Mesenchymal stem cell (in vitro differentiated cells and primary cell): ENCODE measurements at regions not wholly inside any gene's neighbourhood (a gene's known extent, or its start where the extent isn't known, plus 50 kb on each side); places are given as distances from the start of the nearest gene placed in this dataset.
"Not testable (repeated sequence)": the region's sequence is repeated elsewhere in the genome, so short reads cannot be mapped to it uniquely, and the experiment has no call there.

Experiments
- DNase-seq: peaks from one replicate; pipeline ENCODE4 v3.0.0-alpha.2; 2013
- H2AFZ ChIP-seq: one replicate; pipeline ENCODE4 v1.6.1; 2013; ENCODE audit warnings: low read depth, mild to moderate bottlenecking, control low read depth, inconsistent platforms, low read length, moderate library complexity
- H2AK5ac ChIP-seq: 2 replicates; pipeline ENCODE4 v1.6.1; 2013; ENCODE audit warnings: low read length, moderate library complexity, mild to moderate bottlenecking, inconsistent platforms; ENCODE audit not compliant: severe bottlenecking
- H2BK120ac ChIP-seq: one replicate; pipeline ENCODE4 v1.6.1; 2013; ENCODE audit warnings: low read depth, mild to moderate bottlenecking, inconsistent platforms, low read length, moderate library complexity
- H2BK12ac ChIP-seq, 2 experiments: one replicate each; pipeline ENCODE4 v1.6.1; 2013; ENCODE audit warnings: inconsistent platforms in 2 of 2, low read length in 2 of 2, mild to moderate bottlenecking in 2 of 2, moderate library complexity in 2 of 2, control low read depth in 1 of 2
- H2BK15ac ChIP-seq: one replicate; pipeline ENCODE4 v1.6.1; 2013; ENCODE audit warnings: mild to moderate bottlenecking, low read depth, inconsistent platforms; ENCODE audit not compliant: poor library complexity, severe bottlenecking
- H2BK5ac ChIP-seq: 2 replicates; pipeline ENCODE4 v1.6.1; 2013; ENCODE audit warnings: low read depth, mild to moderate bottlenecking, low read length, control low read depth, inconsistent platforms; ENCODE audit not compliant: poor library complexity, severe bottlenecking
- H3K14ac ChIP-seq, 2 experiments: one replicate each; pipeline ENCODE4 v1.6.1; 2013; ENCODE audit warnings: inconsistent platforms in 2 of 2, low read length in 2 of 2, control low read depth in 1 of 2, mild to moderate bottlenecking in 1 of 2, moderate library complexity in 1 of 2
- H3K18ac ChIP-seq, 2 experiments: one replicate each; pipeline ENCODE4 v1.6.1; 2013; ENCODE audit warnings: inconsistent platforms in 2 of 2, low read length in 2 of 2, control low read depth in 1 of 2, low read depth in 1 of 2, mild to moderate bottlenecking in 1 of 2
- H3K23ac ChIP-seq, 2 experiments: one replicate each; pipeline ENCODE4 v1.6.1; 2013; ENCODE audit warnings: inconsistent platforms in 2 of 2, low read length in 2 of 2, mild to moderate bottlenecking in 2 of 2, moderate library complexity in 2 of 2, control low read depth in 1 of 2
- H3K27ac ChIP-seq: 2 replicates; pipeline ENCODE4 v1.5.1; 2013; ENCODE audit warnings: mild to moderate bottlenecking, moderate library complexity, low read length, control low read depth, inconsistent platforms; ENCODE audit not compliant: poor library complexity, severe bottlenecking
- H3K27me3 ChIP-seq, 2 experiments: 2 replicates each; pipeline versions ENCODE4 v1.6.1 to v1.7.0; 2013; ENCODE audit warnings: low read length in 2 of 2, mild to moderate bottlenecking in 2 of 2, moderate library complexity in 2 of 2, control low read depth in 1 of 2, inconsistent platforms in 1 of 2; ENCODE audit not compliant: control insufficient read depth in 1 of 2, insufficient read depth in 1 of 2
- H3K36me3 ChIP-seq, 2 experiments: 2 replicates each; pipeline versions ENCODE4 v1.6.1 to v1.7.0; 2013; ENCODE audit warnings: low read length in 2 of 2, control low read depth in 1 of 2, inconsistent platforms in 1 of 2, low read depth in 1 of 2, mild to moderate bottlenecking in 1 of 2; ENCODE audit not compliant: insufficient read depth in 2 of 2, control insufficient read depth in 1 of 2
- H3K4ac ChIP-seq, 2 experiments: one replicate each; pipeline ENCODE4 v1.6.1; 2013; ENCODE audit warnings: inconsistent platforms in 2 of 2, low read length in 2 of 2, mild to moderate bottlenecking in 2 of 2, moderate library complexity in 2 of 2, control low read depth in 1 of 2, low read depth in 1 of 2
- H3K4me1 ChIP-seq: 2 replicates; pipeline ENCODE4 v1.6.1; 2013; ENCODE audit warnings: low read depth, low read length, control low read depth; ENCODE audit not compliant: control insufficient read depth, insufficient read depth
- H3K4me2 ChIP-seq: 2 replicates; pipeline ENCODE4 v1.6.1; 2013; ENCODE audit warnings: low read length, mild to moderate bottlenecking, inconsistent platforms; ENCODE audit not compliant: poor library complexity, severe bottlenecking
- H3K4me3 ChIP-seq, 2 experiments: 2 replicates each; pipeline versions ENCODE4 v1.5.1 to v1.7.0; 2013; ENCODE audit warnings: low read length in 2 of 2, mild to moderate bottlenecking in 2 of 2, control low read depth in 1 of 2, low read depth in 1 of 2; ENCODE audit not compliant: insufficient read depth in 1 of 2
- H3K79me1 ChIP-seq: replicated peaks from 2 replicates; pipeline ENCODE4 v1.6.1; 2013; ENCODE audit warnings: mild to moderate bottlenecking, control low read depth, low read length, inconsistent platforms; ENCODE audit not compliant: poor library complexity, severe bottlenecking
- H3K9ac ChIP-seq: 2 replicates; pipeline ENCODE4 v1.7.0; 2013; ENCODE audit warnings: mild to moderate bottlenecking, low read length, moderate library complexity
- H3K9me3 ChIP-seq: 2 replicates; pipeline ENCODE4 v1.7.0; 2013; ENCODE audit warnings: mild to moderate bottlenecking, low read length; ENCODE audit not compliant: control insufficient read depth
- H4K8ac ChIP-seq: one replicate; pipeline ENCODE4 v1.6.1; 2013; ENCODE audit warnings: inconsistent platforms, mild to moderate bottlenecking, low read length, moderate library complexity
- H4K91ac ChIP-seq: one replicate; pipeline ENCODE4 v1.6.1; 2013; ENCODE audit warnings: mild to moderate bottlenecking, low read length, inconsistent platforms
- WGBS: methylation state at CpG from one replicate; pipeline ENCODE4 v1.1.7; 2013; ENCODE audit warnings: mixed read lengths; 5-methylcytosine and 5-hydroxymethylcytosine counted together

DNA sequence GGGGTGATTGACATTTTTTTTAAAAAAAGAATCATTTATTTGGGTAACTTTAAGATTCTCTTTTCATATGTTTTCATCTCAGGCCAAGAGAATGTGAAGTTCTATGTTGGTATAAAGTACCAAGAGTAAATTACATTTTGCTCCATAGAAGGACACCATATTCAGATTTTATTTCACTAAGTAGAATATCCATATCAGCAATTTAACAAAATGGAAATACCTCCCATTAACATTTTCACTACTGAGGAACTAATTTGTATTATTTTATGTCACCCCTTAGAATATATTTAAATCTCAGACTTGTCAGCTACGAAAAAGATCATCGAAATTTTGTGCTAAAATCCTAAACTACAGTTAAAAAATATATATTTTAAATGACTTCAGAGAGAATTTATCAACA, 274.3 kb downstream of the SEMA3D start:
- Histone ChIP-seq H3K27ac (no peak overlapping the region), H2AK5ac (no peak overlapping the region), H2AFZ (no peak overlapping the region), H3K4me3 (no peak overlapping the region), H3K4me2 (no peak overlapping the region), H3K14ac (no peak overlapping the region), H3K79me1 (no peaks in the 10 kb centered on the region), H3K9ac (no peak overlapping the region), H4K8ac (no peak overlapping the region), H3K23ac (no peak overlapping the region), H3K4me1 (no peaks in the 10 kb centered on the region), H3K27me3 (no peaks in the 10 kb centered on the region), H3K36me3 (no peaks in the 10 kb centered on the region), H2BK5ac (no peak overlapping the region), H2BK15ac (no peak overlapping the region), H4K91ac (no peak overlapping the region), H2BK12ac (no peak overlapping the region), H2BK120ac (no peak overlapping the region), H3K18ac (no peak overlapping the region), H3K9me3 (no peaks in the 10 kb centered on the region), H3K4ac (no peak overlapping the region)
- WGBS, result no CpG with 5 or more reads among the region's 2 CpGs
- no peak for DNase-seq

DNA sequence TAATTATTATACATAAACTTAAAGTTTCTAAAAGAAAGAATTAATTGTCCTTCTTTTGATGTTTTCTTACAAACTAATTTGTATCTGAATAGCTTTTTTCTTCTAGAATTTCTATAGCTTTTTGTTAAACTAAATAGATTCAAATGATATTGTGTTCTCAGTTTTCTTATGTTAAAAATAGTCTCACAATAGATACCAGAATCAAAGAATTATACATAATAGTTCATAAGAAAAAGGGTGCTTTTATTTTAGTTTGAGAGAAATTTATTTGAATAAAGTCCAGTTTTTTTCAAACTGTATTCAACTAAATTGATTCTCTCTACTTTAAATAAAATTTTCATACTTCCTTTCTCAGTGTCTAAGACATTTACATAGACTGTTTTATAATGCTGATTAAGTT, 274.8 kb downstream of the SEMA3D start:
- no peak overlapping the region for H3K4ac ChIP-seq
- H3K9ac ChIP-seq, result no peak overlapping the region
- no peaks in the 10 kb centered on the region for H3K9me3 ChIP-seq
- no peaks in the 10 kb centered on the region for H3K36me3 ChIP-seq
- H4K8ac ChIP-seq, result no peak overlapping the region
- no peak overlapping the region for H3K23ac ChIP-seq
- H2BK12ac ChIP-seq, result no peak overlapping the region
- no peak overlapping the region for H2AK5ac ChIP-seq
- no peaks in the 10 kb centered on the region for H3K4me1 ChIP-seq
- H3K27ac ChIP-seq, result no peak overlapping the region
- no peak overlapping the region for H2BK5ac ChIP-seq
- no peak overlapping the region for H3K18ac ChIP-seq
- no peaks in the 10 kb centered on the region for H3K27me3 ChIP-seq
- no peak overlapping the region for H2BK120ac ChIP-seq
- no peak overlapping the region for H3K4me3 ChIP-seq
- no peak overlapping the region for H3K14ac ChIP-seq
- no peak overlapping the region for H4K91ac ChIP-seq
- H2BK15ac ChIP-seq, result no peak overlapping the region
- no peak overlapping the region for H2AFZ ChIP-seq
- no peak overlapping the region for H3K4me2 ChIP-seq
- DNase-seq, result no peak
- no peaks in the 10 kb centered on the region for H3K79me1 ChIP-seq

DNA sequence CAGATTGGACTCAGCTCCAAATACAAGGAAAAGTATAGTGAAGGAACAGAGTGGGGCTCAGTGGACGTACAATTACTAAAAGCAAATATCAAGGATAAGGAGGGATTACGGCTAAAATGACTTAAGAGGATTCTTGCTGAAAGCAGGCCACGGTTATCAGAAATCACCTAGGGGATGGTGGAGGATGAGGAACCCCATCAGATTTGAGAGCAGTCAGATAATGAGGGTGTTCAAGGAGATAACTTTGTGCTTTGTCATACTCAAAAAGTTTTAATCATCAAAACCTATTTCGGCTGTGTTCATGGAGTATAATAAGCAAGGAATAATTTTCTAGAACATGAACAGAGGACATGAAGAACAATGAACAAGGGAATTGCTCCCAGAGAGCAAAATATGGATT, 275.8 kb downstream of the SEMA3D start:
- Histone ChIP-seq H2BK15ac (no peak overlapping the region), H2BK5ac (no peak overlapping the region), H3K27ac (no peak overlapping the region), H3K4me2 (no peak overlapping the region), H4K8ac (no peak overlapping the region), H3K14ac (no peak overlapping the region), H3K27me3 (no peaks in the 10 kb centered on the region), H2AK5ac (no peak overlapping the region), H3K18ac (no peak overlapping the region), H2BK12ac (no peak overlapping the region), H3K36me3 (no peaks in the 10 kb centered on the region), H3K23ac (no peak overlapping the region), H3K79me1 (no peaks in the 10 kb centered on the region), H3K4ac (no peak overlapping the region), H4K91ac (no peak overlapping the region), H2AFZ (no peak overlapping the region), H2BK120ac (no peak overlapping the region), H3K9me3 (no peaks in the 10 kb centered on the region), H3K4me1 (no peaks in the 10 kb centered on the region), H3K4me3 (no peak overlapping the region), H3K9ac (no peak overlapping the region)
- no peak for DNase-seq
- WGBS, result 95% methylated on average over 4 of the region's 4 CpGs

DNA sequence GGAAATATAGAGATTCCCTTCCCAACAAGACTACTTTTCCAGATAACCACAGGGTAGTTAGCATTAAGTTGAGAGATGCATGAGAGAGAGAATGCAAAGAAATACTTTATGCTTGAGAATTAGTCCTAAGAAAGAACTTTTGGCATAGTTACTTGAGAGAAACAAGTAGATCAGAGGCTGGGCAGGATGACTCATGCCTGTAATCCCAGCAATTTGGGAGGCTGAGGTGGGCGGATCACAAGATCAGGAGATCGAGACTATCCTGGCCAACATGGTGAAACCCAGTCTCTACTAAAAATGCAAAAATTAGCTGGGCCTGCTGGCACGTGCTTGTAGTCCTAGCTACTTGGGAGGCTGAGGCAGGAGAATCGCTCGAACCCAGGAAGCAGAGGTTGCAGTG, 276.5 kb downstream of the SEMA3D start:
- H2AK5ac ChIP-seq, H3K9me3 ChIP-seq: not testable (repeated sequence)

More for the DNA sequence above, 276.5 kb downstream of the SEMA3D start:
- not testable (repeated sequence) for H3K36me3 ChIP-seq, H3K27me3 ChIP-seq, H3K14ac ChIP-seq, H3K23ac ChIP-seq, H2BK5ac ChIP-seq, H2BK12ac ChIP-seq, H2BK120ac ChIP-seq, DNase-seq, H3K4ac ChIP-seq, H3K4me3 ChIP-seq, H3K18ac ChIP-seq, H3K9ac ChIP-seq, H4K91ac ChIP-seq, H2BK15ac ChIP-seq, H4K8ac ChIP-seq, H3K4me2 ChIP-seq, H2AFZ ChIP-seq, H3K79me1 ChIP-seq, H3K4me1 ChIP-seq, H3K27ac ChIP-seq
- WGBS, result 83% methylated on average over 5 of the region's 5 CpGs
